ENCODE measurements at regions not wholly inside any gene's neighbourhood (a gene's known extent, or its start where the extent isn't known, plus 50 kb on each side); places are given as distances from the start of the nearest gene placed in this dataset.

- DNase-seq (ENCODE audit: low read depth), result no peak
- H3K4me3 ChIP-seq (ENCODE audit: low read length), result no peak overlapping the region
- no peak for TF ChIP-seq CTCF (conservative IDR thresholded peaks at IDR 0.05; ENCODE audit: low read length)
Observed at GRCh38 chr2:172270278-172271079, 156.9 kb upstream of the ITGA6 start.

- TF ChIP-seq CTCF (conservative IDR thresholded peaks at IDR 0.05; ENCODE audit: low read length), result no peak
- no peak for DNase-seq (ENCODE audit: low read depth)
- no peak overlapping the region for H3K4me3 ChIP-seq (ENCODE audit: low read length)
Observed at GRCh38 chr2:172273910-172274571, 153.3 kb upstream of the ITGA6 start.

GRCh38 chr2:172275239-172275638 is 152.1 kb upstream of the ITGA6 start:
- H3K4me3 ChIP-seq (ENCODE audit: low read length), result no peak overlapping the region
- no peak for DNase-seq (ENCODE audit: low read depth)
- TF ChIP-seq CTCF (conservative IDR thresholded peaks at IDR 0.05; ENCODE audit: low read length), result no peak

GRCh38 chr2:172276961-172277360 is 150.4 kb upstream of the ITGA6 start:
- H3K4me3 ChIP-seq (ENCODE audit: low read length), result no peak overlapping the region
- no peak for DNase-seq (ENCODE audit: low read depth)
- TF ChIP-seq CTCF (conservative IDR thresholded peaks at IDR 0.05; ENCODE audit: low read length), result no peak

- DNase-seq (ENCODE audit: low read depth), result no peak
- H3K4me3 ChIP-seq (ENCODE audit: low read length), result no peak overlapping the region
- no peak for TF ChIP-seq CTCF (conservative IDR thresholded peaks at IDR 0.05; ENCODE audit: low read length)
Observed at GRCh38 chr2:172278667-172279066, 148.7 kb upstream of the ITGA6 start.

- no peak for TF ChIP-seq CTCF (conservative IDR thresholded peaks at IDR 0.05; ENCODE audit: low read length)
- DNase-seq (ENCODE audit: low read depth), result no peak
- no peak overlapping the region for H3K4me3 ChIP-seq (ENCODE audit: low read length)
Observed at GRCh38 chr2:172279214-172279613, 148.2 kb upstream of the ITGA6 start.

- no peak overlapping the region for H3K4me3 ChIP-seq (ENCODE audit: low read length)
- TF ChIP-seq CTCF (conservative IDR thresholded peaks at IDR 0.05; ENCODE audit: low read length), result no peak
- DNase-seq (ENCODE audit: low read depth), result no peak
Observed at GRCh38 chr2:172279813-172280212, 147.6 kb upstream of the ITGA6 start.
